G401.6 (cell line): ENCODE measurements at regions not wholly inside any gene's neighbourhood (a gene's known extent, or its start where the extent isn't known, plus 50 kb on each side); places are given as distances from the start of the nearest gene placed in this dataset.

Experiments
- FAIRE-seq: peaks from 2 replicates; lab custom pipeline; 2012; peaks lifted over from hg19 to GRCh38; lab: Jason Lieb, UNC

DNA sequence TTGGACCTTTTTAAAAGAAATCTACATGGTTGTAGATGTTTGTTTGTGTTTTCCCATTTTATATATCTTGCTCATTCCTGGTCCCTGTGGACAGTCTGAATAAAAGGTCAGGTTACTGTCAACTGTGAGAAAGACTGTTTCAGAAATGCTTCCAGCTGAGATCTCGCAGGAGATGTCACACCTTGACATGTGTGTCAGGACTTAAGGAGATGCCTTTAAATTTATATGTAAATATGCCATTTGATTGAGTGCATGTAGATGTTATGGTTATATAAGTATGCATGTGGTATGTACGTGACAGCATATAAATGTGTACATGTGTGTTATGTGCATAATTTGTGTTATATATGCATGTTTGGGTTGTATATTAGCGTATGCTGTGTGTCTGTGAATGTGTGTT, 2172.3 kb upstream of the CELF4 start:
- FAIRE-seq, result no peak

DNA sequence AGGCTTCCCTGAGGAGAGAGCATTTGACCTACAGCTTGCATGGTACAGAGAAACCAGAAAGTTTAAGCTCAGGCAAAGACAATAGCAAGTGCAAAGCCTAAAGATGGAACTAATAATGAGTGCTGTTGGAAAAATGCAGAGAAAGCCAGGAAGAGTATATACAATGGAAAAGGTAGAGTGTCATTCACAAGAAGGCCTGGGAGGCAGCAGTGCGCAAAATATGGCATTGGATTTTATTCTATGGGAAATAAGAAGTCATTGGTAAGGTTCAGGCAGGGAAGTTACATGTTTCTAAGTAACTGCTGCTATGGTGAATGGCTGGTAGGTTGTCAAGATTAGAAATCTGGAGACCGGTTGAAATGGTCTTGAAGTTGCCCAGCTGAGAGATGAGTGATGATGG, 2167.3 kb upstream of the CELF4 start:
- no peak for FAIRE-seq

DNA sequence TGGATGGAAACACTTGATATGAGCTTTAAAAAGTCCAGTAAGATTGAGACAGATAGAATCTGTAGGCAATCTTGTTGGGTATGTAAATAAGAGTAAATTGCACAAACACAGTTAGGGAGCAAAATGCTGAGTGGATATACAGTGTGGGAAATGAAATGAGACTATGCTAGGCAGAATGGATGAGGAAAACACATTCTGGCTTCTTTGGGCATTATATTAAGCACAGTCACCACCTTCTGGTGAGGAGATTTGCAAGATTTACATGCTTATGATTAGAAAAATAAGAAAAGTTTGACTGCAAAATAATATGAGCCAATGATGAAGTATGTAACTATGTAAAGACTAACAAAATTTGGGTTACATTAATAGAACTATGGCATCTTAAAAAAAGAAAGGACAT, 2165.0 kb upstream of the CELF4 start:
- no peak for FAIRE-seq

DNA sequence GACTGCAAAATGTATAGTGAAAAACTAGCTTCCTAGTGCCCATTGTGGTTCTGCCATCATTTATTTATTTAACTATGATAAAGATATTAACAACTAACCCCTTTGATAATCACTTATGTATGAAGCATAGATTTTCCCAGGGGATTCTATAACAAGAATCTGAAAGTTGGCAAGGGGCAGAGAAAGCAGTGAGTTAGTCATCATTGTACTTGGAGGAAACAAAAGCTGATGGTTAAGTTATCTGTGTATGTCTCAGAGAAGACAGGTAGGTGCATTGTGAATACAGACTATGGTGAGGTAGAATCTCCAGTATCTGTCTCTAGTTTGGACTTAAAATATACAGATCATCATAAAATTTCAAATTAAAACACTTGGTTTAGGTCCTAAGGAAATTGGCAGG, 2159.1 kb upstream of the CELF4 start:
- FAIRE-seq, result no peak

DNA sequence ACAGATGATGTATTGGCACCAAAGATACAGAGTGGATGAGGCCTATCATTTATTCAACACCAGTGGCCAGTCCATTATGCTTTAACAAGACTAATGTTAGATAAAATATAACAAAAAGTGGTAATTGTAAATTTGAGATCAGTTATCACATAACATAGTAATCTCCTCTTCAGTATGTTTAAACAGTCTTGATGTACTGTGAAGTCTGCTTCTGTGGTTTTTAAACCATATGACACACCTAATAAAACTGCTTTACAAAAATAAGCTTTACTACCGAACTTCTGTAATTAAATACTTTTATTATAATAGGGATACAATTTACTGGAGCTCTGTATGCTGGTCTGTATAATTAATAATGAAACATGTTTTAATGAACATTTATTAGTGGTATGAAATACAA, 2156.1 kb upstream of the CELF4 start:
- FAIRE-seq, result no peak

DNA sequence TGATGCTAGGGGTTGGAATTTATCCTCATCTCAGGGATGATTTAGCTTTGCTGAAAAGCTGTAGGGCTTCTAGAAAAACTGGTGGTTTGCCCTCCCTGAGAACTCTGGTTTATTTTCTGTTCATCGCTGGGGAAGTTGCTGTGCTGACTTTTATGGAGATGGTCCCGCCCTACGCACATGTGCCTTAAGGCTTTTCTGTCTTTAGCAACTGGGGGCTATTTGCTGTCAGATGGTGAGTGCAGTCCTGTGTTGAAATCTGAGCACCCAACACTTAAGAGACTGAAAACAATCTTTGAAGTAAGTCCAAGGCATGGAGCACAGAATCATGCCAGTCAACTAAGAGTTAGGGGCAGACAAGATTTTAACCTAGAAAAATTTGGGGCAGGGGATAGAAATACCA, 2148.4 kb upstream of the CELF4 start:
- no peak for FAIRE-seq

DNA sequence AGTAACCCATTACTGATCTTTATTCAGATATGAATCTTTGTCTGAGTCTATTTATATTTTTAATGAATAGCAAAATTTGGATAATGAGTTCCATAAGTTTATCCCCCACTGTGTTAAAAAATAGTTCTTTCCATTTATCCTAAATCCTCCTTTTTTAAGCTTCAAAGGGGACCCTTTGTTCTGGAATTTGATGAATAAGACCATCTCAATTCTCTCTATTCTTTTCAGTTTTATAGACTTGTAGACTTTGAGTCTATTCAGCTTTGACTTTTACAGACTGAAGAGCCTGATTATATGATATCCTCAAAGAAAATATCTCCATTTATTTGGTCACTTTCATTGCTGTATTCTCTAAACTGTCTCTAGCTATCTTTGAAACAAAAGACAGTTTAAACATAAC, 2146.1 kb upstream of the CELF4 start:
- FAIRE-seq, result no peak

DNA sequence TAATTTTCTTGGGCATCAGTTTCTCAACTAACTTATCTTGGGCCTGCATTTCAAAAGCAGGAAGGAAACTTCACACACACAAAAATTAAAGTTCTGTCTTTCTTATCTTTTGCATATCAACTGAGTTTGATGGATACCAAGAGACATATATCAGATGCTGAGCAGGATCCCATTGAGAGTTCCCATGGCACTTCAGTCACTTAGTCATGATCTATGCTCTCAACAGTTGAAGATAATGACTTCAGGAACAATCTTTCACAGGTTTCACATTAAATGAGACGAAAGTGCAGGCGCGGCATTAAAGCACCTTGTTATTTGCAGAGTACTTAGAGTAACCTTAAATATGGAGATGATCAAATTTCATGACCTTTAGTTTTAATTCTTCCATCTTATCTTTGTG, 2139.8 kb upstream of the CELF4 start:
- FAIRE-seq, result no peak

DNA sequence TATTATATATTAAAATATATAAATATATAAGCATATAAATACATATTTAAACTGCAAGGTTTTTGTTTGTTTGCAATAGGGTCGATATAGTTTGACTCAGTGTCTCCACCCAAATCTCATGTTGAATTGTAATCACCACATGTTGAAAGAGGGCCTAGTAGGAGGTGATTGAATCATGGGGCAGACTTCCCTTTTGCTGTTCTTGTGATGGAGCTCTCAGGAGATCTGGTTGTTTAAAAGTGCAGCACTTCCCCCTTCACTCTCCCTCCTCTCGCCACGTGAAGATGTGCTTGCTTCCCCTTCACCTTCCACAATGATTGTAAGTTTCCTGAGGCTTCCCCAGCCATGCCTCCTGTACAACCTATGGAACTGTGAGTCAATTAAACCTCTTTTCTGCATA, 2137.3 kb upstream of the CELF4 start:
- no peak for FAIRE-seq

DNA sequence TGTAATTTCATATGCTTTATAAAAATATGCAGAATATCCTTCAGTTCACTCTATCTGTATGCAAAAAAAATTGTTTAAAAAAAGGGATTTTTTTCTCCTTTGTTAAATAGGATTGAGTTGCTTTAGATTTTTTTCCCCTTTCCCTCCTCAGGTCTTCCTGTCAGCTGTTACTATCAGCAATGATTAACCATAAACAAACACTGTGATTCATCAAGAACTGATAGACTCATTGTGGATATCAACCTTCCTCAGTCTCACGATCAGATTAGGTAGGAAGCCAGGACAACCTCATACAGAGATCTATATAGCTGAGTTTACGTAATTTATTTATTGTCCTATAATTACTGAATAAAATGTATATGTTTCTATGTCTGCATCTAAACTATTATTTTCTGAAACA, 2136.2 kb upstream of the CELF4 start:
- FAIRE-seq, result no peak

DNA sequence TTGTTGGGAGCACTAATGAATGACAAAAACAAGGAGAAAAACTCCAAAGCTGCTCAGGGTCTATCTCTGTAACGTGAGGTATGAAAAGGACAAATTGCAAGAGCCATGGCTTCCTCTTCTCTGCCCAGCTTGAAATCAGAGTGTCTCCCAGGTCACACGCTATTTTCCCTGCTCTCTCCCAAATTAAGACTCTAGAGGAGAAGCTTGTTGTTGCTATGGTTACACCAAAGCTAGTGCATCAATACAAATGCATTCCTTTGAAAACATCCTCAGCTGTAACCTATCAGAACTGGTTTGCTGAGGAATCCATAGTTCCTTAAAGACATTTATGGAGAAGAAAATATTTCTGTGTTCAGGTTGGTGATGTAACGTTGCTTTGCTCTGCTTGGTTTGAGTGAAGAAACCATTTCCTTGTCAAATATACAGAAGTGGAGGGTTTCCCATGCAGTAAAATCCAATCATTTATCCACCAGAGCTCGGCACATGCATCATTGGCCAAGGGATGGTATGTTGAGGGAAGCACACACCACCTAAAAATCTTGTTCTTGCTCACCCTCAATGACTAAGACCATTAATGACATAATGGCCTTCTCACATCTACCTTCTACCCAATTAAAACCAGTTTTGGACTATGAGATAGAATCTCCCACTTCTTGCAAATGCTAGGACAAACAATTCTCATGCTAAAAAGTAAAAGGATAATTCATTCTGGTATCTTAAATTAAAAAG, 2135.6 kb upstream of the CELF4 start:
- no peak for FAIRE-seq

DNA sequence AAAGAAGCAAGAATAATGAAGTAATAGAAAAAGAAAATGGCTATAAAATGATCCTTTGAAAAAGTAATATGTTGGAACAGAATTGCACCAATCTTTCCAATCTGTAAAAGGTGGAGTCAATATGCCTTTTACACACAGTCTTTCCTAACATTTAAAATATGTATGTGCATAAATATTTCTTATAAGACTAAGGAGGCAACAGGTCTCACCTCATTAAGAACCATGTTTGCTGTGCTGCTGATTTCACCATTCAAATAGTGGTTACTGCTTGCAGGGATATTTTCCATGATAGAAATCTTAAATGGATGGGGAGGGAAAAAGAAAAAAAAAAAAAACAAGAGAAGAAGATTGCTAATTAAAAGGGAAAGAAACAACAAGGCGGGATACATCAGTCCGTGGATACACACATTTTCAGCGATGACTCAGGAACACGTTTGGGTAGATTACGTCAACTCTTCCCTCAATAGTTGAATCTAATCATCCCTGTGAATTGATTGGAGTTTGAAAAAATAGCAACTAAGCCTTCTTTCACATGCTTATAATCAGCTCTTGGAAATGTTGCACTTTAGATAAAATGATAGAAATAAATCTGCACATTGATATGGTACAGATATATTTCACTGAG, 2133.9 kb upstream of the CELF4 start:
- FAIRE-seq, result no peak

DNA sequence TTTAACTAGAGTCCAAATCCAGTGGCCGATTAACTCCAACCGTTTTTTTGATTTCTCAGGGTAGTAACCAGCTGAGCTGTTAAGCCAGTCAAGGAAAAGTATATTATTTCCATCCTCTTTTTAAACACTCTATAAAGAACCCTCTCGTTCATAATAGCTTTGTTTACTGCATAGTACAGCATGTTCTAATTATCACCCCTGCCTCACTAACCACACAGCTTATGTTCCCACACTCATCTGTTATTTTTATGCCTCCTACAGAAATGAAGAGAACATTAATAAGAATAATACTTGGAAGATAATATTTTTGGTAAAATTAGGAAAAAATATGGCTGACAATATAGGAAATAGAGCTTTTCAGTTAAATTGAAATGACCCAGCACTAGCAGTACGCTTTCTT, 2132.8 kb upstream of the CELF4 start:
- FAIRE-seq, result no peak

DNA sequence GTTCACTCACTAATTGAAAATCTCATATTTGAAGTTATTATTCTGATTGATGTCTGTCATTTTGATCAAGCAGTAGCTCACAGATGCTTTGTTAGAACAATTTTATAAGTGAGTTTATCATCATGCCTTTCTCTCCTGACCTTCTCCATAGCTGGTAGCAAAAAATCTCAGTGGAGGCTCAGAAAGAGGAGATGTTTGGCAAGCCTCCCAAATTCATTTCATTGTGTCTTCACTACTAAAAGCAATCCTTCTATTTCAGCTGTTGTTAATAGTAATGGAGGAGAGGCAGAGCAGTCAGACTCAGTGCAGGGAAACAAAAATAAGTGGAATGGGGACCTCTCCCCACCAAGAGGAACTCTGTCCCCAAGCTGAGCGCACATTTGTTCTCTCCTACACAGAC, 2127.8 kb upstream of the CELF4 start:
- no peak for FAIRE-seq

DNA sequence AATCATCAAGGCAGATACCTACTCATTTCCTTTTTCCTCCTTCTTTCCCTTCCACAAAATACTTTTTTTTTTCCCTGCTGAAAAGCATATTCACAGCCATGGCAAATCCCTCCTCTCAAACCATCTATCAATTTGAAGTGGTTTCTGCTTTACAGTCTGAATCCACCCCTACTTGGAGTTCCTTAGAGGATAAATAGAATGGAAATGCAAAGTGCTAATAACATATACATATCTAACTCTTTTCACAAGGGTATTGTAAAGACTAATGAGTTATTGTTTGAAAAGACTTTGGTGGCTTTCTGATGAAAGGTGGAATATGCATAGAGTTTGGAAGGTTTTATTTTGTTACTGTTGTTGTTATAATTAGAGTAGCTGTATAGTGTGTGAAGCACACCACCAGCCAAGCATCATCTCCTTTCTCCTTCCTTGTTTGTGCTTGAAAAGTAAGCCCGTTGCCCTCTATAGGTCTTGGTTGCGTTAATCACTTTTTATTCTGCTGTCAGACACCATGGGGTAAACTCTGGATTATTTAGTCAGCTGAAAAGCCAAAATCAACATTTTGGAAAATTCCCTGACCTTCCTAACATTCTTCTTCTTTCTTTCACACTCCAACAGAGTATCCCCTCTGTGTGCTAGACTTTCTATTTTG, 2126.9 kb upstream of the CELF4 start:
- no peak for FAIRE-seq

DNA sequence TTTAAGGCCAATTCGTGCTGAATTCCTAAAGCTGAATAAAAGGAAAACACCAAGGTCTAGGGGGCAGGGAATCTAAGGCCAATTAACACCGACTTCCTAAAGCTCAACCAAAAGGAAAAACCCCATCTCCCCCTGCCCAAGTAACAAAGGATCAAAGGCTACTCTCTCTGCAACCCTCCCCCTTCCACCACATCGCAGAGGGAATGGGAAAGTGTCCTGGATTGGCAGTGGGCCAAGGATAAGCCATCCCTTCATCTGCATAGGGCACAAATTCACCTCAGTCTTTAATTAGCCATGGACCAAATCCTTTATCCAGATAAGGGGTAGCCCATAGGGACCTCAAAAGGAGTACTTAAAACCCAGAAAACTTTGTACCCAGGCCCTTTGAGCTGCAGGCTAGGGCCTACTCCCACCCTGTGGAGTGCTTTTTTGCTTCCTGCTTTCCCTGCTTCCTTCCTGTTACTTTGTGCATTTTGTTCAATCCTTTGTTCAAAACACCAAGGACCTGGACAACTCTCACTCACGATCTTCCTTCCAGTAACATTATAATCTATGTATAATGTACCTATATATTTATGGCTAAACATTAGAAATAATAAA, 2119.8 kb upstream of the CELF4 start:
- FAIRE-seq, result no peak

DNA sequence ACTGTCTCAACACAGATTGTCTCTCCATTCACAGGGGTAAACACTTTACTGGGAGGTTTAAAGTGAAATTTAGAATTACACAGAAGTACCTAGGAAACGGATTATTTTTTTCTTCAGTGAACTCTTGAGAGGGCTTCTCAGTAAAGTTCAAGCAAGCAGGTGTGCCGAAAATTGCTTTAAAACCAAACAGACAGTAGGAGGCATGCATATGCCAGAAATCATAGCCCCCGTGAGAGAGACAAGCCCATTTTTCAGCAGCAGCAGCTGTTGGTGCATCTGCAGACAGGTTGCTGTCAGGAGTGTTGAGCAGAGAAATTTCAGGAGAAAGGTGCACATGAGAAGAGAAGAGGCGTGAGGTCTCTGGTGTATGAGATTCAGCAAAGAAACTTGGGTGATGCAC, 2115.5 kb upstream of the CELF4 start:
- FAIRE-seq, result no peak

DNA sequence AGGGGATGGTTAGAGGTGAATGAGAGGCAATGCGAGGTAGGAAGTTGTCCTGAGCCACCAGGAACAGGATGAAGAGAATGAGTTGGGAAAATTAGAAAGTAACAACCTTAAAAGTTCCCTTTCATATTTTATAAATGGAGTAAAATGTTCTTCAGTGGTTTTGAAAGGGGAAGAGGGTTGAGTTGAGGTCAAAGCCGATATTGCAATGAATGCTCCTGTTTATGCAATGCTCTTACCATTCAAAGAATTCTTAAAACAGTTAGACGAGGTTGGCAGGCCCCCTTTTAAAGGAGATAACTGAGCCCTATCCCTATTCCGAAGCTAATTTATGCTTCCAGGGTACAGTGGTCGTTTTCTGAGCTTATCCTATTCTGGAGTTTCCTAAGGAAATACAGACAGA, 2110.3 kb upstream of the CELF4 start:
- FAIRE-seq, result no peak

DNA sequence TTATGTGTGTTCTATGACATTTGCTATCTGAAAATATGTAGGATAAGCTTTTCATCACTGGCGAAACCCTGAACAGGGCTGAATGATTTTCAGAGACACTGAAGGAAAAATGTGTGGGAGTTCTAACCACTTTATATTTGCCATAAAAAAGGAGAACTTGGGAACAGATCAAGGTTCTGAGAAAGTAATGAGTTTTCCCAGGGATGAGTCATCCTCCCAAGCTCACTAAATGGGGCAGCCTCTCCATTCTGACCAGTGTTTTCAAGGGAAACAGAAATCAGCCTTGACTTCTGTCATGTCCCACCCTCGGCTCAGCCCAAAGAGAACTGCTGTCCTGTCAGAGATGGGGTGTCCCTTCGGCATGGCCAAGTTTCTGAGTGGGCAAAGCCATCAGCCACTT, 2109.8 kb upstream of the CELF4 start:
- FAIRE-seq, result no peak

DNA sequence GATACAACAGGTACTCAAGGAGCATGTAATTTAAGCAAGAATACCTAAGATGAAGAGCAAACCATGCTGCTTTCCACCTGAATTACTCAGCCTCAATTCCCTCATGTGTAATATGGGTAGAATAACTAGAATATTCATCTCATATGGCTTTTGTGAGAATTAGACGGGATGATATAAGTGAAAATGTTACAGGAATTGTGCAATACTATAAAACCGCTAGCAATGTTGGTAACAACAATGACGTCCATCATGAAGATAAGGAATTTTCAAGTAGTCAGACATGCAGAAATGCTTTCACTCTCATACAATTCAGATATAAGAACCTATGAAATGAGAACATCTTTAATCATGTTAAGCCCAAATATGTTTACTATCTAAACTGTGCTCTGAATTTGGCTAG, 2106.6 kb upstream of the CELF4 start:
- FAIRE-seq, result no peak

DNA sequence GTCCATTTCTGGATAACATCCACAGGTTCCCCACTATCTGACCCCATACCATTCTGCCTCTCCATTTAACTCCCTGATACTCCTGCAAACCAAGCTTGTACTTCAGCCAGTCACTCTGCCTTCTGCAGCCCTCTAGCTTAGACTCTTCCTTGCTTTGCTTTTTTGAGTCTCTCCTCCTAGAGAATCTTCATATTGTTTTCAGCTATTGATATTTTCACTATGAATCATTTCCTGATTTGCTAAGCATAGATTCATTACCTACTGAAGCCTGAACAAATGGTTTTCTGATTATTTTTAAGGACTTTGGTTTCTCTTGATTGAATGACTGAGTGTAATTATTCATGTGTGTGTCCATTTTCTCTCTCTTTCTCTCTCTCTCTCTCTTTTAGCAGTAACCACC, 2102.3 kb upstream of the CELF4 start:
- FAIRE-seq, result no peak

DNA sequence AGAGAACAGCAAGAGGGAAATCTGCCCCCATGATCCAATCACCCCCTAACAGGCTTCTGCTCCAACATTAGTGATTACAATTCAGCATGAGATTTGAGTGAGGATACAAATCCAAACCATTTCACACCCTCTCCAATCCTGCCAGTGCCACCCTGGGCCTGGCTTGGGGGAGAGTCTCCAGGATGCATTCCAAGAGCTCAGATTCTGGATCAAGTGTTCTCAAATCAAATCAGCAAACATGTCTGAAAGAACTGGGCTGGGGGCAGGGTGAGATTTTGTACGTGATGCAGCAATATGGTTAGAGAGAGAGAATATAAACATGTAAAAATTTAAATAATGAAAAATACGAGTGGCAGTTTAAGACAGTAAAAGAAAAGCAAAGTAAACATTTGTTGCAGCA, 2100.9 kb upstream of the CELF4 start:
- FAIRE-seq, result no peak

DNA sequence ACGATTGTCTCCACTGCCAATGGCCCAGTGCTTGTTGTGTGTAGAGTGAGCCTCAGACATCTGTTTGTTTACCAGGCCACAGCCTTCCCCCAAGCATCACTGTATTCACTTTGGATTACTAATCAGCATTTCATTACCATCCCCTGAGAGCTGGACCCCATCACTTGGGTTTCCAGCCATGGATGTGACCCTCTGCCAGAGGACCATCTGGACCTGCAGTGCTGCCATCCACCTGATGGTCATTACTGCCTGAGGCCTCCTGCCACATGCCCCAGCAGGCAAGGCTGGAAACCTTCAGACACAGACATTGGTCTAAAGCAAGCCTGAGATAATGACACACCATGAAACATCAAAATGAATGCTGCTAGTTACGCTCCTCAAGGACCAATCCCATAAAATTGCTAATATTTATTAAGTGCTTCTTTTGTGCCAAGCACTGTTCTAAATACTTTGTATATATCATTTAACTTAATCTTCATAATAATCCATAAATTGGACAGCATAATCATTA, 2096.3 kb upstream of the CELF4 start:
- no peak for FAIRE-seq
